ENCODE measurements at regions not wholly inside any gene's neighbourhood (a gene's known extent, or its start where the extent isn't known, plus 50 kb on each side); places are given as distances from the start of the nearest gene placed in this dataset.

DNA sequence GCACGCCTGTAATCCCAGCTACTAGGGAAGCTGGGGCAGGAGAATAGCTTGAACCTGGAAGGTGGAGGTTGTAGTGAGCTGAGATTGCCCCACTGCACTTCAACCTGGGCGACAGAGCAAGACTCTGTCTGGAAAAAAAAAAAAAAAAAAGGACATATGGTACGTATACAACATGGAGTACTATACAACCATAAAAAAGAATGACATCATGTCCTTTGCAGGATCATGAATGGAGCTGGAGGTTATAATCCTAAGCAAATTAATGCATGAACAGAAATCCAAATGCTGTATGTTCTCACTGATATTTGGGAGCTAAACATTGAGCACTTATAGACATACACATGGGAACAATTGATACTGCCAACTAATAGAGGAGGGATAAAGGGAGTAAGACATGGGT, 99.3 kb upstream of the KCNJ3 start:
- H3K4me3 Mint-ChIP-seq = no peak overlapping the region
- no peak overlapping the region for H3K27ac Mint-ChIP-seq
- no peaks in the 10 kb centered on the region for H3K27me3 Mint-ChIP-seq (ENCODE audit: low read depth)
- TF ChIP-seq, protein P1, sequence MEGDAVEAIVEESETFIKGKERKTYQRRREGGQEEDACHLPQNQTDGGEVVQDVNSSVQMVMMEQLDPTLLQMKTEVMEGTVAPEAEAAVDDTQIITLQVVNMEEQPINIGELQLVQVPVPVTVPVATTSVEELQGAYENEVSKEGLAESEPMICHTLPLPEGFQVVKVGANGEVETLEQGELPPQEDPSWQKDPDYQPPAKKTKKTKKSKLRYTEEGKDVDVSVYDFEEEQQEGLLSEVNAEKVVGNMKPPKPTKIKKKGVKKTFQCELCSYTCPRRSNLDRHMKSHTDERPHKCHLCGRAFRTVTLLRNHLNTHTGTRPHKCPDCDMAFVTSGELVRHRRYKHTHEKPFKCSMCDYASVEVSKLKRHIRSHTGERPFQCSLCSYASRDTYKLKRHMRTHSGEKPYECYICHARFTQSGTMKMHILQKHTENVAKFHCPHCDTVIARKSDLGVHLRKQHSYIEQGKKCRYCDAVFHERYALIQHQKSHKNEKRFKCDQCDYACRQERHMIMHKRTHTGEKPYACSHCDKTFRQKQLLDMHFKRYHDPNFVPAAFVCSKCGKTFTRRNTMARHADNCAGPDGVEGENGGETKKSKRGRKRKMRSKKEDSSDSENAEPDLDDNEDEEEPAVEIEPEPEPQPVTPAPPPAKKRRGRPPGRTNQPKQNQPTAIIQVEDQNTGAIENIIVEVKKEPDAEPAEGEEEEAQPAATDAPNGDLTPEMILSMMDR (IDR thresholded peaks at IDR 0.05; ENCODE audit: unreplicated experiment) = no peak
- H3K36me3 Mint-ChIP-seq = no peaks in the 10 kb centered on the region
- no peak for DNase-seq (ENCODE audit: low spot score in 2 of 2, unreplicated experiment in 2 of 2)
- no peaks in the 10 kb centered on the region for H3K4me1 Mint-ChIP-seq
- no peaks in the 10 kb centered on the region for H3K9me3 Mint-ChIP-seq

DNA sequence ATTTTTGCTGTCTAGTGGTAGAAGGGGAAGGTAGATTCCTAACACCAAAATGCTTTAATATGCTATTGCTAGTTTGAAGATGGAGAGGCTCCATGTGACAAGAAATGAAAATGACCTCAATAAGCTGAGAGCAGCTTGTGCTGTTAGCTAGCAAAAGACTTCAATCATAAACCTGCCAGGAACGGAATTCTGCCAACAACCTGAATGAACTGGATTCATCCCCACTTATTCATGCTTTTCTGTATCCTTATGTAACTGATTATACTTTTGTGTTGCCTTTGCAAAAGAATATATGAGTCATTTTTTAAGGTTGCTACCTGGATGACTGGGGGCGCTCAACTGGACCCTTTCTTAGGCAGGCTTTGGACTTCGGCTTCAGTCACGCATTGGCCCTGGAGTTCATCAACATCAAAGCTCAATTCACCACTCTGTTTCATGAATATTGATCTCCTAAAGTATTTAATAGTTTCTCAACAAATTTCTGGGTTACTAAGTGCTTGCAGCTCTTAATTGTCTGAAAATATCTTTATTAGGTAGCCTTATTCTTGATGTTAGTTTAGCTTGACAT, 97.5 kb upstream of the KCNJ3 start:
- H3K4me1 Mint-ChIP-seq = no peaks in the 10 kb centered on the region
- no peak overlapping the region for H3K27ac Mint-ChIP-seq

DNA sequence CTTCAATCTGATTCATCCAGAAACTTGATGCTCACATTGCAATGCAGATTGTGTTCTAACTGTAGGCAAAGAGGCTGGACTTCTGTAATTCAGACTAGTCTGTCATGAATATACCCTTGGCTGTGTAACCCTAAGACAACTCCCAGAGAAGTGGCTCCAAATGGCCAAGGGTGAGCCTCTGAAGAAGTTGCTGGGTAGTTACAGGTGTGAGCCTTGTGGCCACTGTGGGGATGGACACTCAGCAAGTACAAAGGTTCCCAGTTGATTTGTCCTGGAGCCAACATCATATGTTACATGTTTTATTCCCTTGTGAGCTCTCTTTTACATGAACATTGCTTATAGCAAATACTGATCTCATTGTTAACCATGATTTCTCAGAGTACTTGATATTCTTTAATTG, 94.8 kb upstream of the KCNJ3 start:
- no peak overlapping the region for H3K27ac Mint-ChIP-seq
- no peaks in the 10 kb centered on the region for H3K27me3 Mint-ChIP-seq (ENCODE audit: low read depth)

More for the DNA sequence above, 97.5 kb upstream of the KCNJ3 start:
- no peaks in the 10 kb centered on the region for H3K27me3 Mint-ChIP-seq (ENCODE audit: low read depth)
- no peak overlapping the region for H3K4me3 Mint-ChIP-seq
- no peaks in the 10 kb centered on the region for H3K36me3 Mint-ChIP-seq
- no peak for DNase-seq (ENCODE audit: low spot score in 2 of 2, unreplicated experiment in 2 of 2)
- TF ChIP-seq, protein P1 (IDR thresholded peaks at IDR 0.05; ENCODE audit: unreplicated experiment) = no peak
- H3K9me3 Mint-ChIP-seq = no peaks in the 10 kb centered on the region

DNA sequence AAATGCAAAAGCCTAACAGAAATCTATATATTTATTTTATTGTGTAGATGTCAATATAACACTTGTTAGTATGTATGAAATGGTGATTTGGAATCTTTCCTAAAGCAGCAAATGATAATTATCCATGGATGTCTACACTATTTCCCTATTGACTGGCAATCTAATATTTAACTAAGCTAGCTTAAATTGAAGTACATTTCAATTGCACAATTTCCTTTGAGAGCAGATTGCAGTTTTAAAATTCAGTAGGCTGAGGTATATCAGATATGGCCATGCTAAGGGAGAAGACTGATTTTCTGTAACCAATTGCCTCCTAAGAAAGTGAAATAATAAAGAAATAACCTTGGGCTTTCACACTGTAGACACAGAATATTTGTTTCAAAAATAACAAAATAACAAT, 90.1 kb upstream of the KCNJ3 start:
- Mint-ChIP-seq H3K9me3 (no peaks in the 10 kb centered on the region), H3K4me1 (no peaks in the 10 kb centered on the region), H3K27ac (no peak overlapping the region), H3K4me3 (no peak overlapping the region), H3K27me3 (ENCODE audit: low read depth) (no peaks in the 10 kb centered on the region), H3K36me3 (no peaks in the 10 kb centered on the region)
- no peak for DNase-seq (ENCODE audit: low spot score in 2 of 2, unreplicated experiment in 2 of 2)
- TF ChIP-seq, protein P1 (IDR thresholded peaks at IDR 0.05; ENCODE audit: unreplicated experiment) = no peak

More for the DNA sequence above, 94.8 kb upstream of the KCNJ3 start:
- H3K4me1 Mint-ChIP-seq = no peaks in the 10 kb centered on the region
- no peak for DNase-seq (ENCODE audit: low spot score in 2 of 2, unreplicated experiment in 2 of 2)
- no peaks in the 10 kb centered on the region for H3K9me3 Mint-ChIP-seq
- H3K4me3 Mint-ChIP-seq = no peak overlapping the region
- TF ChIP-seq, protein P1 (IDR thresholded peaks at IDR 0.05; ENCODE audit: unreplicated experiment) = no peak
- no peaks in the 10 kb centered on the region for H3K36me3 Mint-ChIP-seq

DNA sequence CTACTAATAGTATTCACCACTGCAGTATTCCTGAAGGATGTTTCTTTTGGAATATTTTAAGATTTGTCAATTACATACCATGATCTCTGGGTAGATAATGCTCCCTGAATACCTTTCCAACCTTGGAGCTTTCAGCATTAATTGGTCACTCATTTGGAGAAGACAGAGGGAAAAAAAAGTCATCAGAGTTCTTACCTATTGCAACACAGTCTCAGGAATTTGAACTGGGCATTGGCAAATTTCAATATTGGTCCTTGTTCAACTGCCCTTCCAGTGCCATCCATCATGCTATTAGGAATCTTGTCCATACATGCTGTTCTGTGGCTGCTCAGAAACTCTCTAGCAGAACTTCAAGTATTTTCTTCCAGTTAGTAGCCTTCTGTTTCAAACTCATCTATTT, 83.6 kb upstream of the KCNJ3 start:
- TF ChIP-seq, protein P1 (IDR thresholded peaks at IDR 0.05; ENCODE audit: unreplicated experiment) = no peak
- DNase-seq (ENCODE audit: low spot score in 2 of 2, unreplicated experiment in 2 of 2) = no peak
- Mint-ChIP-seq H3K36me3 (no peaks in the 10 kb centered on the region), H3K27ac (no peak overlapping the region), H3K27me3 (ENCODE audit: low read depth) (no peaks in the 10 kb centered on the region), H3K4me1 (no peaks in the 10 kb centered on the region), H3K9me3 (no peaks in the 10 kb centered on the region), H3K4me3 (no peak overlapping the region)

DNA sequence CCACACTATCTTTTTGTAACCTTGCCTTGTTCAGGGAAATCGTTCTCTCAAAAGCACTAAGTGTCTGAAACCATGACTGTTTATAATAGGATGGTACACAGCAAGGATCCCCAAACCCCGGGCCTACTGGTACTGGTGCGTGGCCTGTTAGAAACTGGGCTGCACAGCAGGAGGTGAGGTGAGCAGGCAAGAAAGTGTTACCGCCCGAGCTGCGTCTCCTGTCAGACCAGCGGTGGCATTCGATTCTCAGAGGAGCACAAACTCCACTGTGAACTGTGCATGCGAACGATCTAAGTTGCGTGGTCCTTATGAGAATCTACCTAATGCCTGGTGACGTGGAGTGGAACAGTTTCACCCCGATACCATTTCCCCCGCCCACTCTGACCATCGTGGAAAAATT, 81.8 kb upstream of the KCNJ3 start:
- no peaks in the 10 kb centered on the region for H3K36me3 Mint-ChIP-seq
- TF ChIP-seq, protein P1 (IDR thresholded peaks at IDR 0.05; ENCODE audit: unreplicated experiment) = no peak
- no peak overlapping the region for H3K27ac Mint-ChIP-seq
- DNase-seq (ENCODE audit: low spot score in 2 of 2, unreplicated experiment in 2 of 2) = no peak
- no peaks in the 10 kb centered on the region for H3K4me1 Mint-ChIP-seq
- no peaks in the 10 kb centered on the region for H3K27me3 Mint-ChIP-seq (ENCODE audit: low read depth)
- H3K9me3 Mint-ChIP-seq = no peaks in the 10 kb centered on the region
- H3K4me3 Mint-ChIP-seq = no peak overlapping the region
